GM13976 (cell line): ENCODE measurements at regions not wholly inside any gene's neighbourhood (a gene's known extent, or its start where the extent isn't known, plus 50 kb on each side); places are given as distances from the start of the nearest gene placed in this dataset.

Experiments
- DNase-seq: peaks from one replicate; pipeline ENCODE4 v3.0.0; 2012; ENCODE audit warnings: low spot score
- CTCF ChIP-seq: IDR thresholded peaks from 2 replicates; pipeline ENCODE4 v1.5.1; 2012; ENCODE audit warnings: borderline replicate concordance, mild to moderate bottlenecking; ENCODE audit not compliant: insufficient read depth; ENCODE audit errors: extremely low read depth, missing control alignments, control extremely low read depth
- in situ Hi-C: fragments of 300-500 bp; cut with MboI; formaldehyde crosslinking; loops from one replicate; pipeline ENCODE4 v1.12.0; 2022; ENCODE audit warnings: low sequenced_read_pairs, mixed read lengths, inconsistent platforms; ENCODE audit not compliant: unreplicated experiment

GRCh38 chr3:117120014-117120413 lies 410.4 kb downstream of the TUSC7 start:
- in situ Hi-C loops: no loop called here
- TF ChIP-seq CTCF: no peak

GRCh38 chr3:117122609-117123008 lies 413.0 kb downstream of the TUSC7 start:
- in situ Hi-C loops: no loop called here
- DNase-seq: no peak
- TF ChIP-seq CTCF: no peak

More at GRCh38 chr3:117120014-117120413, 410.4 kb downstream of the TUSC7 start:
- no peak for DNase-seq

- no peak for TF ChIP-seq CTCF
- in situ Hi-C loops: no loop called here
- DNase-seq: no peak
Measured at GRCh38 chr3:117126460-117126859, 416.9 kb downstream of the TUSC7 start.

- no peak for TF ChIP-seq CTCF
- in situ Hi-C loops: no loop called here
- no peak for DNase-seq
Measured at GRCh38 chr3:117126946-117127546, 417.5 kb downstream of the TUSC7 start.

GRCh38 chr3:117128133-117128532 lies 418.6 kb downstream of the TUSC7 start:
- in situ Hi-C loops: no loop called here
- TF ChIP-seq CTCF: no peak
- DNase-seq: no peak

GRCh38 chr3:117128872-117129271 lies 419.3 kb downstream of the TUSC7 start:
- no peak for DNase-seq
- TF ChIP-seq CTCF: no peak
- in situ Hi-C loops: no loop called here
